ENCODE measurements at regions not wholly inside any gene's neighbourhood (a gene's known extent, or its start where the extent isn't known, plus 50 kb on each side); places are given as distances from the start of the nearest gene placed in this dataset.

DNA sequence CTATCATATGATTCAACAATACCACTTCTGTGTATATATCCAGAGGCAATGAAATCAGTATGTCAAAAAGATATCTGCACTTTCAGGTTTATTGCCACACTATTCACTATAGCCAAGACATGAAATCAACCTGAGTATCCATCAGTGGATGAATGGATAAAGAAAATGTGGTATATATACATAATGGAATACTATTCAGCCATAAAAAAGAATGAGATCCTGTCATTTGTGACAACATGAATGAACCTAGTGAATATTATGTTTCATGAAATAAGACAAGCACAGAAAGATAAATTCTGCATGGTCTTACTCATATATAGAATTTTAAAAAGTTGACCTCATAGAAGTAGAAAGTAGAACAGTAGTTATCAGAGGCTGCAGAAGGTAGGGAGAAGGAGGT lies 281.1 kb downstream of the BAMBI start:
- H3K27me3 ChIP-seq (ENCODE audit: insufficient read depth, low read depth): no peaks in the 10 kb centered on the region
- H3K4me1 ChIP-seq (ENCODE audit: low read depth, poor library complexity, severe bottlenecking): no peaks in the 10 kb centered on the region
- no peaks in the 10 kb centered on the region for H4K20me1 ChIP-seq (ENCODE audit: insufficient read depth)
- H3K36me3 ChIP-seq (ENCODE audit: insufficient read depth): no peaks in the 10 kb centered on the region
- H3K9ac ChIP-seq: no peak overlapping the region
- TF ChIP-seq, protein P1, sequence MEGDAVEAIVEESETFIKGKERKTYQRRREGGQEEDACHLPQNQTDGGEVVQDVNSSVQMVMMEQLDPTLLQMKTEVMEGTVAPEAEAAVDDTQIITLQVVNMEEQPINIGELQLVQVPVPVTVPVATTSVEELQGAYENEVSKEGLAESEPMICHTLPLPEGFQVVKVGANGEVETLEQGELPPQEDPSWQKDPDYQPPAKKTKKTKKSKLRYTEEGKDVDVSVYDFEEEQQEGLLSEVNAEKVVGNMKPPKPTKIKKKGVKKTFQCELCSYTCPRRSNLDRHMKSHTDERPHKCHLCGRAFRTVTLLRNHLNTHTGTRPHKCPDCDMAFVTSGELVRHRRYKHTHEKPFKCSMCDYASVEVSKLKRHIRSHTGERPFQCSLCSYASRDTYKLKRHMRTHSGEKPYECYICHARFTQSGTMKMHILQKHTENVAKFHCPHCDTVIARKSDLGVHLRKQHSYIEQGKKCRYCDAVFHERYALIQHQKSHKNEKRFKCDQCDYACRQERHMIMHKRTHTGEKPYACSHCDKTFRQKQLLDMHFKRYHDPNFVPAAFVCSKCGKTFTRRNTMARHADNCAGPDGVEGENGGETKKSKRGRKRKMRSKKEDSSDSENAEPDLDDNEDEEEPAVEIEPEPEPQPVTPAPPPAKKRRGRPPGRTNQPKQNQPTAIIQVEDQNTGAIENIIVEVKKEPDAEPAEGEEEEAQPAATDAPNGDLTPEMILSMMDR (conservative IDR thresholded peaks at IDR 0.05; ENCODE audit: low read depth, low read length): no peak
- no peak overlapping the region for H3K4me3 ChIP-seq (IDR thresholded peaks at IDR 0.05; ENCODE audit: insufficient read depth, low read depth, low read length)
- H2AFZ ChIP-seq (ENCODE audit: low read depth): no peak overlapping the region
- H3K79me2 ChIP-seq (ENCODE audit: insufficient read depth, low read depth): no peaks in the 10 kb centered on the region
- H3K4me2 ChIP-seq: no peak overlapping the region
- H3K27ac ChIP-seq: no peak overlapping the region

GRCh38 chr10:28959850-28960501 lies 282.7 kb downstream of the BAMBI start:
- Histone ChIP-seq H3K9ac (no peak overlapping the region), H3K36me3 (ENCODE audit: insufficient read depth) (no peaks in the 10 kb centered on the region), H4K20me1 (ENCODE audit: insufficient read depth) (no peaks in the 10 kb centered on the region), H3K27me3 (ENCODE audit: insufficient read depth, low read depth) (no peaks in the 10 kb centered on the region), H3K4me1 (ENCODE audit: low read depth, poor library complexity, severe bottlenecking) (no peaks in the 10 kb centered on the region), H2AFZ (ENCODE audit: low read depth) (no peak overlapping the region), H3K4me3 (IDR thresholded peaks at IDR 0.05; ENCODE audit: insufficient read depth, low read depth, low read length) (no peak overlapping the region), H3K4me2 (no peak overlapping the region), H3K27ac (no peak overlapping the region), H3K79me2 (ENCODE audit: insufficient read depth, low read depth) (no peaks in the 10 kb centered on the region)
- TF ChIP-seq, protein P1 (conservative IDR thresholded peaks at IDR 0.05; ENCODE audit: low read depth, low read length): no peak

GRCh38 chr10:28962768-28963167 lies 285.4 kb downstream of the BAMBI start:
- Histone ChIP-seq H3K36me3 (ENCODE audit: insufficient read depth) (no peaks in the 10 kb centered on the region), H3K4me1 (ENCODE audit: low read depth, poor library complexity, severe bottlenecking) (no peaks in the 10 kb centered on the region), H3K79me2 (ENCODE audit: insufficient read depth, low read depth) (no peaks in the 10 kb centered on the region), H3K4me2 (no peak overlapping the region), H3K27ac (no peak overlapping the region), H2AFZ (ENCODE audit: low read depth) (no peak overlapping the region), H3K4me3 (IDR thresholded peaks at IDR 0.05; ENCODE audit: insufficient read depth, low read depth, low read length) (no peak overlapping the region), H3K9ac (no peak overlapping the region), H4K20me1 (ENCODE audit: insufficient read depth) (no peaks in the 10 kb centered on the region), H3K27me3 (ENCODE audit: insufficient read depth, low read depth) (no peaks in the 10 kb centered on the region)
- TF ChIP-seq, protein P1 (conservative IDR thresholded peaks at IDR 0.05; ENCODE audit: low read depth, low read length): no peak

DNA sequence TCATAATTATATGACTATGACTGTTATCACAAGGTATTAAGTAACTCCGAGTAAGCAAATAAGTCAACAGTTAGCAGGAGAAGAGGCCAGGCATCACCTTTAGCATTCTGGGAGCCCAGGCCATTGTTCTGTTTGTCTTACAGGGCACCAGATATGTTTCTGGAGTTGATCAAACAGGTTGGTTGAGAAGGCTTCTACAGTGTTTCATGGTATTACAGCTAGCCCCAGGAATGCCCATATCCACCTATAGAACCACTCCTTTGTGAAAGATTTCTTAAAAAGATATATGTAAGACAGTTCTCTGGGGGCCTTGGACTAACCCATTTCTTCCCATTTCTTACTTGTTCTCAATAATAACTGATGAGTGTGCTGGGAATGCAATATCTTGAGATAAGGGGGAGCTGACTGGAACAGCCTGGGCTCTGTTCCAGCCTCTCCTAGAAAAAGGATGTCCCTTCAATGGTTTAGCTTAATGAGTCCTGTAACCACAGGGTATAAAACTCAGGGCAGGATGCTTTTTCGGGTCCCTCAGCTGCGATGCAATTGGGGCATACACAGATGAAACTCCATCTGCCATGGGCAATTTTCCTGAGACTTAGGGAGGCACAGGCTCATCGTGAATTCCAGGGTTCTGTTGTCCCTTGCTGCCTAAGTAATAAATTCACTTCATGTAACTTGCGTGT lies 286.4 kb downstream of the BAMBI start:
- no peak overlapping the region for H3K4me2 ChIP-seq
- no peaks in the 10 kb centered on the region for H4K20me1 ChIP-seq (ENCODE audit: insufficient read depth)
- H3K27me3 ChIP-seq (ENCODE audit: insufficient read depth, low read depth): no peaks in the 10 kb centered on the region
- H3K36me3 ChIP-seq (ENCODE audit: insufficient read depth): no peaks in the 10 kb centered on the region
- no peak overlapping the region for H3K4me3 ChIP-seq (IDR thresholded peaks at IDR 0.05; ENCODE audit: insufficient read depth, low read depth, low read length)
- no peak overlapping the region for H3K27ac ChIP-seq
- H2AFZ ChIP-seq (ENCODE audit: low read depth): no peak overlapping the region
- no peaks in the 10 kb centered on the region for H3K79me2 ChIP-seq (ENCODE audit: insufficient read depth, low read depth)
- H3K4me1 ChIP-seq (ENCODE audit: low read depth, poor library complexity, severe bottlenecking): no peaks in the 10 kb centered on the region
- TF ChIP-seq, protein P1 (conservative IDR thresholded peaks at IDR 0.05; ENCODE audit: low read depth, low read length): no peak
- no peak overlapping the region for H3K9ac ChIP-seq

All from KMS-11 (cell line).